ENCODE measurements at regions not wholly inside any gene's neighbourhood (a gene's known extent, or its start where the extent isn't known, plus 50 kb on each side); places are given as distances from the start of the nearest gene placed in this dataset.

- TF ChIP-seq CTCF (IDR thresholded peaks at IDR 0.05; ENCODE audit: insufficient read depth, low read depth, low read length, missing control alignments): no peak
- H3K4me3 ChIP-seq (ENCODE audit: low read length): no peak overlapping the region
- DNase-seq (ENCODE audit: low read depth): no peak
Measured at GRCh38 chr20:11124849-11125505, 451.2 kb upstream of the JAG1 start.

GRCh38 chr20:11128220-11128718 lies 454.5 kb upstream of the JAG1 start:
- DNase-seq (ENCODE audit: low read depth): no peak
- TF ChIP-seq CTCF (IDR thresholded peaks at IDR 0.05; ENCODE audit: insufficient read depth, low read depth, low read length, missing control alignments): no peak

GRCh38 chr20:11128721-11129120 lies 454.9 kb upstream of the JAG1 start:
- no peak for TF ChIP-seq CTCF (IDR thresholded peaks at IDR 0.05; ENCODE audit: insufficient read depth, low read depth, low read length, missing control alignments)
- no peak for DNase-seq (ENCODE audit: low read depth)
- no peak overlapping the region for H3K4me3 ChIP-seq (ENCODE audit: low read length)

More at GRCh38 chr20:11128220-11128718, 454.5 kb upstream of the JAG1 start:
- no peak overlapping the region for H3K4me3 ChIP-seq (ENCODE audit: low read length)

GRCh38 chr20:11130554-11131166 lies 456.9 kb upstream of the JAG1 start:
- H3K4me3 ChIP-seq (ENCODE audit: low read length): no peak overlapping the region
- TF ChIP-seq CTCF (IDR thresholded peaks at IDR 0.05; ENCODE audit: insufficient read depth, low read depth, low read length, missing control alignments): no peak
- peak; percentile 86 for DNase-seq (ENCODE audit: low read depth)

- TF ChIP-seq CTCF (IDR thresholded peaks at IDR 0.05; ENCODE audit: insufficient read depth, low read depth, low read length, missing control alignments): no peak
- no peak overlapping the region for H3K4me3 ChIP-seq (ENCODE audit: low read length)
- DNase-seq (ENCODE audit: low read depth): peak; percentile 55
Measured at GRCh38 chr20:11132819-11133415, 459.1 kb upstream of the JAG1 start.

GRCh38 chr20:11136691-11137090 lies 462.9 kb upstream of the JAG1 start:
- no peak for TF ChIP-seq CTCF (IDR thresholded peaks at IDR 0.05; ENCODE audit: insufficient read depth, low read depth, low read length, missing control alignments)
- DNase-seq (ENCODE audit: low read depth): no peak

More at GRCh38 chr20:11136691-11137090, 462.9 kb upstream of the JAG1 start:
- H3K4me3 ChIP-seq (ENCODE audit: low read length): no peak overlapping the region

All from epithelial cell of esophagus (primary cell).